ENCODE measurements at regions not wholly inside any gene's neighbourhood (a gene's known extent, or its start where the extent isn't known, plus 50 kb on each side); places are given as distances from the start of the nearest gene placed in this dataset.

DNA sequence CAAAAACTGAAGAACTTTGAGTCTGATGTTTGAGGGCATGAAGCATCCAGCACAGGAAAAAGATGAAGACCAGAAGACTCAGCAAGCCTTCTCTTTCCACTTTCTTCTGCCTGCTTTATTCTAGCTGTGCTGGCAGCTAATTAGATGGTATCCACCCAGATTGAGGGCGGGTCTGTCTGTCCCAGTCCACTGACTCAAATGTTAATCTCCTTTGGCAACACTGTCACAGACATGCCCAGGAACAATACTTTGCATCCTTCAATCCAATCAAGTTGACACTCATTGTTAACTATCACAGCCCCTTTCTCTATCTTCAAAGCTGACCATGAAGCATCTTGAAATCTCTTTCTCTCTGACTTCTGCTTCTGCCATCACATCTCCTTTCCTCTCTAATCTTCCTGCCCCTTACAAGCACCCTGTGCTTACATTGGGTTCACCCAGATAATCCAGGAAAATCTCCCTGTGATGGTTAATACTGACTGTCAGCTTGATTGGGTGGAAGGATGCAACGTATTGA is 115.9 kb upstream of the CDH13 start:
- H3K27ac Mint-ChIP-seq, result no peak overlapping the region
- Histone ChIP-seq H3F3A (ENCODE audit: low read depth) (no peaks in the 10 kb centered on the region), H3K4me3 (no peak overlapping the region), H4K20me1 (ENCODE audit: low read depth) (no peaks in the 10 kb centered on the region), H3K9ac (no peak overlapping the region), H3K79me2 (ENCODE audit: low read depth) (no peaks in the 10 kb centered on the region), H3K4me1 (no peaks in the 10 kb centered on the region), H3K36me3 (no peaks in the 10 kb centered on the region), H3K9me3 (ENCODE audit: low read depth) (no peaks in the 10 kb centered on the region), H2AFZ (replicated peaks) (no peak overlapping the region), H3K27ac (no peak overlapping the region), H3K4me2 (no peak overlapping the region), H3K27me3 (no peaks in the 10 kb centered on the region)
- no peak for DNase-seq (ENCODE audit: low spot score)
- peaks cover 14% of the 10 kb centered on the region for H3K4me1 Mint-ChIP-seq
- no peaks in the 10 kb centered on the region for H3K36me3 Mint-ChIP-seq
- peaks cover 17% of the 10 kb centered on the region for H3K27me3 Mint-ChIP-seq (ENCODE audit: insufficient read depth, low read depth)
- H3K4me3 Mint-ChIP-seq, result no peak overlapping the region
- peaks cover 20% of the 10 kb centered on the region for H3K9me3 Mint-ChIP-seq
- TF ChIP-seq EZH2phosphoT487 (IDR thresholded peaks at IDR 0.05), result no peak
- TF ChIP-seq, protein P1, sequence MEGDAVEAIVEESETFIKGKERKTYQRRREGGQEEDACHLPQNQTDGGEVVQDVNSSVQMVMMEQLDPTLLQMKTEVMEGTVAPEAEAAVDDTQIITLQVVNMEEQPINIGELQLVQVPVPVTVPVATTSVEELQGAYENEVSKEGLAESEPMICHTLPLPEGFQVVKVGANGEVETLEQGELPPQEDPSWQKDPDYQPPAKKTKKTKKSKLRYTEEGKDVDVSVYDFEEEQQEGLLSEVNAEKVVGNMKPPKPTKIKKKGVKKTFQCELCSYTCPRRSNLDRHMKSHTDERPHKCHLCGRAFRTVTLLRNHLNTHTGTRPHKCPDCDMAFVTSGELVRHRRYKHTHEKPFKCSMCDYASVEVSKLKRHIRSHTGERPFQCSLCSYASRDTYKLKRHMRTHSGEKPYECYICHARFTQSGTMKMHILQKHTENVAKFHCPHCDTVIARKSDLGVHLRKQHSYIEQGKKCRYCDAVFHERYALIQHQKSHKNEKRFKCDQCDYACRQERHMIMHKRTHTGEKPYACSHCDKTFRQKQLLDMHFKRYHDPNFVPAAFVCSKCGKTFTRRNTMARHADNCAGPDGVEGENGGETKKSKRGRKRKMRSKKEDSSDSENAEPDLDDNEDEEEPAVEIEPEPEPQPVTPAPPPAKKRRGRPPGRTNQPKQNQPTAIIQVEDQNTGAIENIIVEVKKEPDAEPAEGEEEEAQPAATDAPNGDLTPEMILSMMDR (IDR thresholded peaks at IDR 0.05), result no peak
- no peak for TF ChIP-seq EZH2 (IDR thresholded peaks at IDR 0.05)

DNA sequence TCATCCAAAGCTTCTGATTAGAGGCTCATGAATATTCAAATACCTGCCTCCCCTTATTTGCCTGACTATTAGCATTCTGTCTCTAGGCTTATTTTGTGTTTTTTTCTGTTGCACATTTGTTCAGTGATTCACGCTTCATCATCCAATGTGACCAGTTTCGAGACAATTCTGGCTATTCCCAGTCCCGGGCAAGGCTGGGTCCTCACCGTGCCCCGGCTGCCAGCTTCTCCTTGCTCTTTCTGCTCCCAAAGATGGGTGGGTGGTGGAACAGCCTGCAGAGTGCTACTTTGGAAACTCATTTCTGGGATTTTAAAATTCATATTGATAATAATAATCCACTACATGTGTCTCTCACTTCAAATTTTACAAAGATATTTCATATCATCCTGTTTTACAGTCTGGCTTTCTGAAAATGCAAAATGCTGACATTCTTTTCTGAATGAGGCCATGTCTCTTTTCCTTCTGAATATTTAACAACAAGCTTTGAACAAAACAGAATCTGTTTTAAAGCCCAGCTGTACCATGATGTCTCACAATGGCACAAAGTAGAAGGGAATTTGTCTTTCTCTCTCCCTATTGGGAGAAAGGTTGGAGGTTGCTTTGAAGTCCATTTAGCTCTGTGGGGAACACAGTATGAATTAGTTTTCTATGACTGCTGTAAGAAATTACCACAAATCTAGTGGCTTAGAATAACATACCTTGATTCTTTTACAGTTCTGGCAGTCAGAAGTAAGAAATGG is 116.9 kb upstream of the CDH13 start:
- H3K36me3 Mint-ChIP-seq, result no peaks in the 10 kb centered on the region
- no peak overlapping the region for H3K9ac ChIP-seq

DNA sequence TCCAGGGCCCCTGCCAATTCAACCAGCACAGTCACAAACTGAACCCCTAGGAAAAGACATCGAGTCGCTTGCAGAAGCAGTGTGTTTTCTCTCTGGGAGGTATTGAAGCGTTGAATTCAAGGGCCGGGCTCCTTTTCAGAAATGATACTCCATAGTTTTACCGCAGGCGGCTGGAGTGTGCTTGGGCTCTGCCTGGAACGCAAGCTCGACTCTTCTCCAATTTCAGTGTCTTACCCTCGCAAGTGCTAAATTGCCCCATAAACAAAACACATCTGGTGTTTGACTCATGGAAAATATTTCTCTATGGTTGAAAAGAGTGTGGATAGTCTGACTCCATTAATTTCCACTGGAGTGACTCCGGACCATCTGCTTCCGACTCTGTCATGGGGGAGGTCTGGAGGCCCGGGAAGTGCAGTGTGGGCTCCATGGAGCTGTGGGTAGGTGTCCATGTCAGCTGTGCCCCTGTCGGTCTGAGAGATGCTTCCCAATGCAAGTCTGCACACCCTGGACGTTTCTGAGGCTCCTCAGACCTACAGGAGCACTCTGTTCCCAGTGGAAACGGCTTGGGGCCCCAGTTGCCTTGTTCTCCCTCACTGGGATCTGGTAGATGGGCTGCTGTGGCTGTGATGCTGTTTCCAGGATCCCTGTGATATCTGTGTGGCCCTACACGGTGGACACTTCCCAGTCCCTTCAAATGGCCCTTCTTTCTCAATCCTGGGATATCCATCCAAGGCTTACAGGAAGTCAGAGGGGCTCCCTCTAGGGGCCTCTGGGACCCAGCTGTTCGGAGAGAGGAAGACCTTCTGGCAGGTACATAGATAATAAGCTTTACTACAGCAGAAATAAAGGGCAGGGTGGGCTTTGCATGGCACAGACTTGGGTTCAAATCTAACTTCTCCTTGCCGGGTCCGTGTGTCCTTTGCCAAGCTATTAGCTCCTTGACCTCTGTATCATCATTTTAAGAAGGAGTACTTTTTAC is 119.8 kb upstream of the CDH13 start:
- Histone ChIP-seq H3K4me1 (peaks cover 7% of the 10 kb centered on the region), H3F3A (ENCODE audit: low read depth) (no peaks in the 10 kb centered on the region), H3K36me3 (no peaks in the 10 kb centered on the region), H3K27me3 (no peaks in the 10 kb centered on the region), H3K9me3 (ENCODE audit: low read depth) (no peaks in the 10 kb centered on the region), H3K79me2 (ENCODE audit: low read depth) (no peaks in the 10 kb centered on the region), H4K20me1 (ENCODE audit: low read depth) (no peaks in the 10 kb centered on the region), H3K4me3 (no peak overlapping the region), H2AFZ (replicated peaks) (no peak overlapping the region), H3K9ac (no peak overlapping the region), H3K4me2 (no peak overlapping the region), H3K27ac (no peak overlapping the region)
- Mint-ChIP-seq H3K27ac (no peak overlapping the region), H3K4me1 (peaks cover 44% of the 10 kb centered on the region), H3K4me3 (no peak overlapping the region), H3K27me3 (ENCODE audit: insufficient read depth, low read depth) (peaks cover 13% of the 10 kb centered on the region), H3K9me3 (peaks cover 15% of the 10 kb centered on the region), H3K36me3 (no peaks in the 10 kb centered on the region)
- TF ChIP-seq EZH2phosphoT487 (IDR thresholded peaks at IDR 0.05) (no peak), EZH2 (IDR thresholded peaks at IDR 0.05) (no peak)
- TF ChIP-seq, protein P1 (IDR thresholded peaks at IDR 0.05), result no peak
- no peak for DNase-seq (ENCODE audit: low spot score)

More for the DNA sequence above, 116.9 kb upstream of the CDH13 start:
- Histone ChIP-seq H3K36me3 (no peaks in the 10 kb centered on the region), H3K4me1 (no peaks in the 10 kb centered on the region), H3F3A (ENCODE audit: low read depth) (no peaks in the 10 kb centered on the region), H4K20me1 (ENCODE audit: low read depth) (no peaks in the 10 kb centered on the region), H3K4me3 (no peak overlapping the region), H3K9me3 (ENCODE audit: low read depth) (no peaks in the 10 kb centered on the region), H3K27ac (no peak overlapping the region), H2AFZ (replicated peaks) (no peak overlapping the region), H3K4me2 (no peak overlapping the region), H3K79me2 (ENCODE audit: low read depth) (no peaks in the 10 kb centered on the region), H3K27me3 (no peaks in the 10 kb centered on the region)
- Mint-ChIP-seq H3K4me3 (no peak overlapping the region), H3K27ac (no peak overlapping the region), H3K9me3 (peaks cover 20% of the 10 kb centered on the region), H3K4me1 (peaks cover 23% of the 10 kb centered on the region), H3K27me3 (ENCODE audit: insufficient read depth, low read depth) (peaks cover 19% of the 10 kb centered on the region)
- TF ChIP-seq EZH2phosphoT487 (IDR thresholded peaks at IDR 0.05), result no peak
- TF ChIP-seq, protein P1 (IDR thresholded peaks at IDR 0.05), result no peak
- no peak for TF ChIP-seq EZH2 (IDR thresholded peaks at IDR 0.05)
- DNase-seq (ENCODE audit: low spot score), result no peak

Data from neural progenitor cell (in vitro differentiated cells).